GM19438 (cell line): ENCODE measurements at regions not wholly inside any gene's neighbourhood (a gene's known extent, or its start where the extent isn't known, plus 50 kb on each side); places are given as distances from the start of the nearest gene placed in this dataset.
"Not testable (repeated sequence)": the region's sequence is repeated elsewhere in the genome, so short reads cannot be mapped to it uniquely, and the experiment has no call there.

Experiments
- ATAC-seq: cut with Tn5 transposase; IDR thresholded peaks from one replicate; pipeline ENCODE4 v1.9.1; 2021; ENCODE audit warnings: low read depth; ENCODE audit not compliant: unreplicated experiment

- no peak for ATAC-seq
Observed at GRCh38 chr15:77865106-77865610, 212.4 kb downstream of the TBC1D2B start.

- no peak for ATAC-seq
Observed at GRCh38 chr15:77864211-77865105, 213.1 kb downstream of the TBC1D2B start.

- ATAC-seq = no peak
Observed at GRCh38 chr15:77863491-77864105, 213.9 kb downstream of the TBC1D2B start.

GRCh38 chr15:77862651-77863104 lies 214.8 kb downstream of the TBC1D2B start:
- ATAC-seq = no peak

- not testable (repeated sequence) for ATAC-seq
Observed at GRCh38 chr15:77861997-77862635, 215.4 kb downstream of the TBC1D2B start.

- ATAC-seq = no peak
Observed at GRCh38 chr15:77860071-77860691, 217.3 kb downstream of the TBC1D2B start.

- ATAC-seq = no peak
Observed at GRCh38 chr15:77859491-77860060, 217.9 kb downstream of the TBC1D2B start.

- no peak for ATAC-seq
Observed at GRCh38 chr15:77858792-77859490, 218.6 kb downstream of the TBC1D2B start.

GRCh38 chr15:77857419-77857818 lies 220.1 kb downstream of the TBC1D2B start:
- ATAC-seq = no peak

GRCh38 chr15:77856705-77857346 lies 220.7 kb downstream of the TBC1D2B start:
- no peak for ATAC-seq

- no peak for ATAC-seq
Observed at GRCh38 chr15:77855871-77856270, 221.6 kb downstream of the TBC1D2B start.

- ATAC-seq = no peak
Observed at GRCh38 chr15:77854980-77855379, 222.3 kb upstream of the LINGO1 start.

GRCh38 chr15:77853910-77854309 lies 221.2 kb upstream of the LINGO1 start:
- no peak for ATAC-seq

- no peak for ATAC-seq
Observed at GRCh38 chr15:77853008-77853328, 220.3 kb upstream of the LINGO1 start.

- no peak for ATAC-seq
Observed at GRCh38 chr15:77852241-77853007, 219.7 kb upstream of the LINGO1 start.

GRCh38 chr15:77851691-77852090 lies 219.0 kb upstream of the LINGO1 start:
- no peak for ATAC-seq

- ATAC-seq = no peak
Observed at GRCh38 chr15:77851086-77851485, 218.4 kb upstream of the LINGO1 start.

GRCh38 chr15:77846986-77847385 lies 214.3 kb upstream of the LINGO1 start:
- ATAC-seq = no peak

GRCh38 chr15:77846360-77846759 lies 213.6 kb upstream of the LINGO1 start:
- no peak for ATAC-seq
